HG03442 (cell line): ENCODE measurements at regions not wholly inside any gene's neighbourhood (a gene's known extent, or its start where the extent isn't known, plus 50 kb on each side); places are given as distances from the start of the nearest gene placed in this dataset.
"Not testable (repeated sequence)": the region's sequence is repeated elsewhere in the genome, so short reads cannot be mapped to it uniquely, and the experiment has no call there.

ENCODE experiments used
- ATAC-seq: cut with Tn5 transposase; IDR thresholded peaks from one replicate; pipeline ENCODE4 v1.9.1; 2021; ENCODE audit warnings: mild to moderate bottlenecking, moderate library complexity; ENCODE audit not compliant: unreplicated experiment

- no peak for ATAC-seq
Measured at GRCh38 chr5:67723873-67724272, 491.7 kb upstream of the PIK3R1 start.

GRCh38 chr5:67722582-67722981 lies 493.0 kb upstream of the PIK3R1 start:
- not testable (repeated sequence) for ATAC-seq

- ATAC-seq, result no peak
Measured at GRCh38 chr5:67720162-67720772, 495.3 kb upstream of the PIK3R1 start.

GRCh38 chr5:67702008-67702407 lies 505.4 kb upstream of the CD180 start:
- no peak for ATAC-seq

GRCh38 chr5:67699560-67699959 lies 503.0 kb upstream of the CD180 start:
- ATAC-seq, result no peak

GRCh38 chr5:67696446-67696845 lies 499.8 kb upstream of the CD180 start:
- no peak for ATAC-seq

- ATAC-seq, result no peak
Measured at GRCh38 chr5:67695369-67695768, 498.8 kb upstream of the CD180 start.

GRCh38 chr5:67694810-67695191 lies 498.2 kb upstream of the CD180 start:
- ATAC-seq, result no peak

GRCh38 chr5:67693956-67694809 lies 497.6 kb upstream of the CD180 start:
- no peak for ATAC-seq

- ATAC-seq, result no peak
Measured at GRCh38 chr5:67686746-67687145, 490.1 kb upstream of the CD180 start.

- ATAC-seq, result no peak
Measured at GRCh38 chr5:67681703-67682102, 485.1 kb upstream of the CD180 start.

- ATAC-seq, result no peak
Measured at GRCh38 chr5:67680099-67680498, 483.5 kb upstream of the CD180 start.

- no peak for ATAC-seq
Measured at GRCh38 chr5:67679184-67679841, 482.7 kb upstream of the CD180 start.

GRCh38 chr5:67678594-67678993 lies 482.0 kb upstream of the CD180 start:
- ATAC-seq, result no peak

- no peak for ATAC-seq
Measured at GRCh38 chr5:67677422-67677970, 480.9 kb upstream of the CD180 start.

GRCh38 chr5:67676863-67677262 lies 480.3 kb upstream of the CD180 start:
- no peak for ATAC-seq

GRCh38 chr5:67674159-67674655 lies 477.6 kb upstream of the CD180 start:
- no peak for ATAC-seq

GRCh38 chr5:67673618-67674017 lies 477.0 kb upstream of the CD180 start:
- no peak for ATAC-seq

GRCh38 chr5:67673180-67673579 lies 476.6 kb upstream of the CD180 start:
- ATAC-seq, result no peak

- ATAC-seq, result no peak
Measured at GRCh38 chr5:67672636-67673035, 476.0 kb upstream of the CD180 start.

- no peak for ATAC-seq
Measured at GRCh38 chr5:67669916-67670315, 473.3 kb upstream of the CD180 start.
